Lung microvascular endothelial cell (primary cell): ENCODE measurements at regions not wholly inside any gene's neighbourhood (a gene's known extent, or its start where the extent isn't known, plus 50 kb on each side); places are given as distances from the start of the nearest gene placed in this dataset.

ENCODE experiments used
- DNase-seq, 2 donors: peaks; one replicate each; pipeline versions ENCODE4 v3.0.0 to v3.0.0-alpha.2; 2010; ENCODE audit warnings: low read depth in 2 of 2

DNA sequence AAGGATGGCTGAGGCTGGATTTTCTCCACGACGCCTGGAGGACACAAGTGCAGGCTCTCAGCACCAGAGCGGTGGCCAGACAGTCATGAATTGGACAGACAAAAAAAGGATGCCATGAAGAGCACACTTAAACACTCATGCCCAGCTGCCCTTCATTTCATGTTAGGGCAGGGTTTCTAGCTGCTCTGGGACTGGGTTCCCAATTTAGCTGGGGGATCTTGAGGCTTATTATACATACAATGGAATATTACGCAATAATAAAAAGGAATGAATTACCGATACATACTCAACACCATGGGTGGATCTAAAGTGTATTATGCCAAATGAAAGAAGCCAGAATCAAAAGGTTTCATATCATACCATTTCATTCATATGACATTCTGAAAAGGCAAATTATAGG, 512.1 kb upstream of the LRRC4C start:
- no peak for DNase-seq

GRCh38 chr11:41978945-41979344, 519.5 kb upstream of the LRRC4C start:
- DNase-seq, result no peak

GRCh38 chr11:41980741-41981140, 521.3 kb upstream of the LRRC4C start:
- no peak for DNase-seq

DNA sequence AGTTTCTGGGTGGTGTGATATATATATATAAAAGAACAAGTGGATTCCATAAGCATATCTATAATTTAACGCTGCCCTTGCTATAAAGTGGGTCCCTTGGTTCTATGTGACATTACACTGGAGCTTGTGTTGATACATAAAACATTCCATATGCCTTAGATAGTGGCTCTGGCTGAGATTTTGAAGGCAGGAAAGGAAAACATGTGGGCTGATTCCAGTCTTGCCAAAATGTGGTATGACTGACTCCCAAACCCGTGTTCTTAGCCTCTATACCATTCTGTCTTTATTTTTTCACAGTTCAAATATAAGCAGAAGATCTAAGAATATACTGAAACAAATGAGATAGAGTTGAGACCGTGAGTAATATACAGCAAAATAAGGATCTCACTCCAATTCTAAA, 522.8 kb upstream of the LRRC4C start:
- no peak for DNase-seq

GRCh38 chr11:41982975-41983374, 523.5 kb upstream of the LRRC4C start:
- no peak for DNase-seq

DNA sequence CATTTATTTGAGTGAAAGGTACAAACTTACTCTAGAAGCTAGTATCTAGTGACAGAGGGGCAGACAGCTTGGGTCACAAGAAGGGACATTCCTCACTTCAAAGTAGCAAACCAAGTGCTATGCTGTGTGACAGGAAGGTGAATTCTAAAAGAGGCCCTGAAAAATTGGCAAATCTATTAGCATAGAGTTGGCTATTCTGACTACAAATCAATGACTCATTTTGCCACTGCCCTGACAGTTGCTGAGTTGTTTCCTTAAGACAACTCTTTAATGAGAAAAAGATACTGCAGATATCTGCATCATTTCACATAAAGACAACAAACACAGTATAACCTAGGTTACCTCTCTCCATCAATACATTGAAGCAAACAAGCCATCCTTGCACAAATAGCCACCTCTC, 524.0 kb upstream of the LRRC4C start:
- DNase-seq, result no peak

GRCh38 chr11:41984023-41984422, 524.6 kb upstream of the LRRC4C start:
- no peak for DNase-seq

DNA sequence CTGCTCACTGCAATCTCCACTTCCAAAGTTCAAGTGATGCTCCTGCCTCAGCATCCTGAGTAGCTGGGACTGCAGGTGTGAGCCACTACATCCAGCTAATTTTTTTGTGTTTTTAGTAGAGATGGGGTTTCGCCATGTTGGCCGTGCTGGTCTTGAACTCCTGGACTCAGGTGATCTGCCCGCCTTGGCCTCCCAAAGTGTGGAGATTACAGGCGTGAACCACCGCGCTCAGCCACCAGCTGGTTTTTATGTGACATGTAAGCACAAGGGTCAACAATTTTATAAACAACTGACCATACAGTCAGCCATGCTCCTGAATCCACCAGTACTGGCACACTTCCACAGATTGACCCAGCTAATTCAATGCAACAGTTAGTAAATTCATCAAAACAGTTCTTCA, 526.3 kb upstream of the LRRC4C start:
- no peak for DNase-seq

- DNase-seq, result no peak
Measured at GRCh38 chr11:41988951-41989572, 529.6 kb upstream of the LRRC4C start.

GRCh38 chr11:41989823-41990380, 530.5 kb upstream of the LRRC4C start:
- no peak for DNase-seq

- no peak for DNase-seq
Measured at GRCh38 chr11:41996533-41996932, 537.1 kb upstream of the LRRC4C start.

- no peak for DNase-seq
Measured at GRCh38 chr11:41997844-41998401, 538.5 kb upstream of the LRRC4C start.

DNA sequence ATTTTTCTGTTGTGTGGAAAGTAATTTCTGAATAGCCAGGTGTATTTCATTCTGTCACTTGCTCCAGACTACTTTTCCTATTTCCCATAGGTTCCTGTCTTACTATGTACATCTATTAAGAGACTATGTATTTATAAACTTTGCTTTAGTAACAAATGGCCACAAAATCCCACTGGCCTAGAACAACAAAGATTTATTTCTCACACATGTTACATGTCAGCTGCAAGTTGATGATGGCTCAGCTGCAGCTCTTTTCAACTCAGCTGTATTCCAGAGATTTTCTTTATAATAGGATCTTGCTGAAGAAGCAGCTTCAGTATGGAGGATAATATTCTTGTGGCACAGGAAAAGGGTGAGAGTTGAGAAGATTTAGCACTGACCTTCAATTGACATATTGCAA, 539.6 kb upstream of the LRRC4C start:
- no peak for DNase-seq

GRCh38 chr11:42003801-42004200, 544.3 kb upstream of the LRRC4C start:
- no peak for DNase-seq

DNA sequence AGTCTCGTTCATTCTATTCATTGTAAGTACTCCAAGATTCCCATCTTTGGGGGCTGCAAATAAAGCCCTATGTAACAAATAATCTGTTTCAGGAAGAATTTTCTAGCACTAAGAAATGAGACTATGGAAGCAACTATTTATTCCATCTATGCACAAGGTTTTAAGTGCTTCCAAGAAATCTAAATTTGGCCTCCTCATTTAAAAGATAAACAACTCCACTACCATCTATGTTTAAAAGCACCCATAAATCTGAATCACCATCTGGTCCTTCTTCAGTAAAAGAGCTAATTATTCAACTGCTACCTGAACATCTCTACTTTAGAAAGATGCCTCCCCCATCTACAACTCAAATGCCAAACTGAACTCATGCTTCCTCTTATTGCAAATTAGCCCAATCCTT, 547.3 kb upstream of the LRRC4C start:
- DNase-seq, result no peak

- DNase-seq, result no peak
Measured at GRCh38 chr11:42012271-42012670, 552.8 kb upstream of the LRRC4C start.

GRCh38 chr11:42013656-42014201, 554.3 kb upstream of the LRRC4C start:
- DNase-seq, result no peak

DNA sequence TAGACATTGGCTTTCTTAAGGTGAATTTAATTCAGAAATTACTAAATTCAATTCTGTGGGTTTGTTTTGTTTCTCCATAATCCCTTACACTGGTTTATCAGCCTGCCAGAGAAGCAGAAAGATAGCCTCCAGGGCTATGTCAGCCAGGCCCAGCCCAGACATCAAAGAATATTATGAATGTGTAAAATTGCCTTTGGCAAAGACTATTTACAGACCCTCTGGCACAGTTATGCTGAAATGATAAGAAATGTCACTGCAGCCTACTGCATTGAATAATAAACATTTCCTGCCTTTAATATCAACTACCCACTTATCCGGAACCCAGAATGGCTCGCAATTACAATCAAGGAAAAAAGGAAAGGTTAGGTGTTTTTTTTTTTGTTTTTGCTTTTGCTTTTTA, 562.5 kb upstream of the LRRC4C start:
- DNase-seq, result no peak

DNA sequence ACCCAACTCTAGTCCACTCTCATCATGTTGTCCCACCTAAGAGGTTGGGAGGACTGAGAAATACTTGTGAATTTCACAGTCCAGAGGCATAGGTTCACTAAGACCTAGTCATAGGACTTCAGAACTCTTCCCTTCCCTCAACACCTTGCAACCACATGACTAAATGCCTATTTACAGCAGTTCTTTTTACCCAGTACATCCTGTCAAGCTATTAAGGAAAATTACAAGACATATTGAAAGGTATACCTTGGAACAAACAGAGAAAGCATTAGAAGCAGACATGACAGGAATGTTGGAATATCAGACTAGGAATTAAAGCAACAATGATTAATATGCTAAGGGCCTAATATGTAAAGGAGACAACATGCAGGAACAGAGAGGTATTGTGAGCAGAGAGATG, 563.8 kb upstream of the LRRC4C start:
- DNase-seq, result no peak

DNA sequence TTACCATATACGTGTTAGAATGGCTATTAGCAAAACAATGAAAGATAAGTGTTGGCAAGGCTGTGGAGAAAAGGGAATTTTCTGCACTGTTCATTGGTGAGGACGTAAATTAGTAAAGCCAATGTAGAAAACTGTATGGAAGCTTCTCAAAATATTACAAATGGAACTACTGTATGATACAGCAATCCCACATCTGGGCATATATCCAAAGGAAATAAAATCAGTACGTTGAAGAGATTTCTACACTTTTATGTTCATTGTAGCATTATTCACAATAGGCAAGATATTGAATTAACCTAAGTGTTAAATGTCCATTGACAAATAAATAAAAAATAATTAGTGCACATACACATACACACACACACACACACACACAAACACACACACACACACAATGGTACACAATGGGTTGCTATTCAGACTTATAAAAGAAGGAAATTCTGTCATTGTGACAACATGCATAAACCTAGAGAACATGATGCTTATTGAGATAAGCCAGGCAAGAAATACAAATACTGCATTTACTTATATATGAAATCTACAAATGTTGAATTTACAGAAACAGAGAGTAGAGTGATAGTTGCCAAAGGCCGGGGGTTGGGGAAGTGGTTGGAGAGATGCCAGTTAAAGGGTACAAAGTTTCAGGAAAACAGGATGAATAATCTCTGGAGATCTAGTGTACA, 565.8 kb upstream of the LRRC4C start:
- no peak for DNase-seq

DNA sequence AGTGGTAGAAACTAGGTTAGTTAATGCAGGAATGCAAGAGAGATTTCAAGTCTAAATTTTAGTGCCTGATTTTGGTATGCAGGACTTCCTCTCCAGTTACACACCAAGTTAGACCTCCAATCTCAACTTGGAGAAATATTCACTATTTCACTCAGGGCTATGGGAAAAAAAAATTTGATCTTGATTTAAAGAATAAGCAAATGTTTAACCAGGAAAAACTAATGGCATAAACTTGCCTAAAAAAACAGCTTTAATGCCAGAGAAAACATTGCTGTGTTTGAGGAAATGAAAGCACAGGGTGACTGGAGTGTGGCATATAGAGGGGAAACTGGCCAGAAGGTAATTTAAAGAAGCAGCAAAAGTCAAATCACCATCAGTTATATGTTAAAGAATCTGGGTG, 575.4 kb upstream of the LRRC4C start:
- DNase-seq, result no peak

- DNase-seq, result no peak
Measured at GRCh38 chr11:42036201-42036600, 576.7 kb upstream of the LRRC4C start.

DNA sequence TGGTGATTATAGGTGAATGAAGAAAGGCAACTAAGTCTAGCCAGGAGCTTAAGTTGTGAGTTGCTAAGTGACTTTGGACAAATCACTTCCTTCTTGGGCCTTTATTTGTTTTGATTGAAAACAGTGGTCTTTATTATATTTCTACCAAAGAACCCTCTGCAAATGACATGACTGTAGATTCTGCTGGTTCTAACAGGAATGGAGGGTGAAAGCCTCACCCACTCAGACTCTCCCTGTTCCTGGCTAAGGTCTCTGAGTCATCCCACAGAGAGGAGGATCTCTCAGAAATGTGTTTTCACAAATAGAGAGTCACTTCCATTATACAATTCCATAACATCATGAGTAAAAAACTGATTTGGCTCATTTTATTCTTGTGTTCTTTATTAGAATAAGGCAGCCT, 583.9 kb upstream of the LRRC4C start:
- DNase-seq, result no peak
